ENCODE measurements at regions not wholly inside any gene's neighbourhood (a gene's known extent, or its start where the extent isn't known, plus 50 kb on each side); places are given as distances from the start of the nearest gene placed in this dataset.

DNA sequence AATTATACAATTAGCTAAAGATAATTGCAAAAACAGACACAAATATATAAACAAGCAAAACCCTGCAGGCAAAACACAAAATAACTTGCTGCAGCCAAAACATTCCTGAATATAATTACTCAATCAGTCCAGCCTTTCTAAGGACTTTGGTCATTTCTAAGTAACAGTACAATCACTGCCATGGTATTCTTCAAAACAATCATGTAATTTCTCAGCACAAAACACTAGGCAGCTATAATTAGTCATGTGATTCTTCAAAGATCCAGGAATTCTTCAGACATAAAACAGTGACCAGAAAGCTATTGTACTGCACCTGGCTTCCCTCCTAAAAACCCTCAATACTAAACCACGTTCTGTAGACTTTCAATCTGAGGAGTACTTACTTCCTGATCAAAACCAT is 881.1 kb downstream of the EPHA7 start:
- TF ChIP-seq EZH2phosphoT487 (IDR thresholded peaks at IDR 0.05; ENCODE audit: low read length): no peak
- TF ChIP-seq EZH2 (optimal IDR thresholded peaks at IDR 0.05; ENCODE audit: low read depth, low read length): no peak

Data from MM.1S (cell line).